ENCODE measurements at regions not wholly inside any gene's neighbourhood (a gene's known extent, or its start where the extent isn't known, plus 50 kb on each side); places are given as distances from the start of the nearest gene placed in this dataset.
A peak's percentile ranks its signal among the peaks of the same experiment; 100 is the strongest.
"Not testable (repeated sequence)": the region's sequence is repeated elsewhere in the genome, so short reads cannot be mapped to it uniquely, and the experiment has no call there.

- DNase-seq, result no peak
Observed at GRCh38 chr7:66542528-66543269, 86.0 kb upstream of the KCTD7 start.

DNA sequence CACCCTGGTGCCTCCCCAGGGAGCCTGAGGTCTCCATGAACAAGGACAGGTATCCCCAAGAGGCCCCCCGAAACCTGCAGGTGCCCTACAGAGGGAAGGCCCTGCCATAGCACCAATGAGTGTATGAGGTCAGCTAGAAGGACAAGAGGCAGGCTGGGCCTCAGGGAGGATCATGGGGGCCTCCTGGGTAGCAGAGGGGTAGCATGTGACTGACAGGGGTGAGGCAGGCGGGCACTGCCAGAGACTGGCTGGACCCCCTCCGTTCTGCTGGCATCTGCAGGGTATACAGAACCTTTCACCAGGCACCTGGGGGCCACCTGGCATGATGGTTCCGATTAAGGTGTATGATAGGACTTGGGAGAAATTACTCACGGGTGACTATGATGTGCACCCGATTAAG lies 79.2 kb upstream of the KCTD7 start:
- no peak for DNase-seq

GRCh38 chr7:66553001-66553400 lies 75.7 kb upstream of the KCTD7 start:
- DNase-seq, result no peak

DNA sequence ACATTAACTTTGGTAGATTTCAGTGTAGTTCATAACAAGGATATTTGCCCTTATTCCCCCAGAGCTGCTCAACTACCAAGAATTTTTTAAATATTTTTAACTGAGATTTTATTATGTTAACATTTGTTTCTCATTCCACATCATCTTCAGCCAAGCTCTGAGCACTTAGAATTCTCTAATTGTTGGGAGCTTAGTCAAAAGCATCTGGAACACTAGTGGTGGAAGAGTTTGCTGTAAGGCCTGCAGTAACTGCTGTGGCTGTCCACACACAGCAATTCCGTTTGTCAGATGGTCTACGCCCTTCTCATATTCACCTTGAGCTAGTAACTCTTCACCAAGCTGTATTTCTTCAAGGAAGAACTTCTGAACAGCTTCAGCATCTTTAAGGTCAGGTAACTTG lies 75.0 kb upstream of the KCTD7 start:
- DNase-seq, result not testable (repeated sequence)

DNA sequence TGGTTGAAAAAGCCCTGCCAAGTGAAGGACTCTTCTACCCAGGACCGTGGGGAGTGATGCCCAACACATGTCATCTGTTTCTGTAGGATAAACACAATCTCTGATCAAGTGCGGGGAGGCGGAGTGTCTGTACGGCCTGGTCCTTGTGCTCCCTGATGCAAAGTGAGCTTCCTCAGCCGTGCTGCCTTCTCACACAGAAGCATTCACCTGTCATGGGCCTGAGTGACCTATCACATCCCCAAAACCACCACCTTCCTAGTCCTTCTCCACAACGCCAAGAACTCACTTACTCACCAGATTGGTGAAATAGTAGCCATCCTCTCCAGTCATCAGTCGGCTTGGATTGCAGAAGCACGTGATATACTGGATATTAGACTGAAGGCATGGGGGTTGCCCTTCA lies 74.4 kb upstream of the KCTD7 start:
- DNase-seq, result not testable (repeated sequence)

DNA sequence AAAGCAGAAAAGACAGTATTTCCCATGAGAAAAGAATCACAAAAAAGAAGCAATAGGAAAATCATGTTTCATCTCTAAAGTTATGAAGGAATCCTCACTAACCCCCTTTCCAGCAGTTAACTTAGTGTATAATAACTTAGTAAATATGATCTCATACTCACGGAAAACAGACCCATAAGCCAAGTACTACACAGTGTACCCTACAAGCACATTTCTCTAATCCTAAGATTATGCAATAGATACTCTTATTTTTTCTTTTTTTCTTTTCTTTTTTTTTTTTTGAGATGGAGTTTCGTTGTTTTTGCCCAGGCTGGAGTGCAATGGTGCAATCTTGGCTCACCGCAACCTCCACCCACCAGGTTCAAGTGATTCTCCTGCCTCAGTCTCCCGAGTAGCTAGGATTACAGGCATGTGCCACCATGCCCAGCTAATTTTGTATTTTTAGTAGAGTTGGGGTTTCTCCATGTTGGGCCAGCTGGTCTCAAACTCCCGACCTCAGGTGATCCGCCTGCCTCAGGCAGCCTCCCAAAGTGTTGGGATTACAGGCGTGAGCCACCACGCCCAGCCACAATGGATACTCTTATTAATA lies 73.7 kb upstream of the KCTD7 start:
- not testable (repeated sequence) for DNase-seq

DNA sequence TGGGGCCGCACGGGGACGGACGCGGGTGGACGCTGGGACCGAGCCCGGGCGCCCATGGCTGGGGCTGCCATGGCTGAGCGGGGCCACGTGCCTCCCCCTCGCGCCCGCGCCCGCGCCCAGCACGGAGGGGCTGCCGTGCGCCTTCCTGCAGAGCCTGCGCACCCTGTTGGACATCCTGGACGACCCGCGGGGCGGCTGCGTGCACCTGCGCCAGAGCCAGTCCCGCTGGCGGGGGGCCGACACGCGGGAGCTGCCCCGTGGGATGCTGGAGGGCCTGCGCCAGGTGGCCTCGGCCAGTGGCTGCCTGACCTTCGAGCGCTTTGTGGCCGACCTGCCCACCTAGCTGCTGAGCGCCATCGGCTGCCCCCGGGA lies 72.5 kb upstream of the KCTD7 start:
- DNase-seq, result no peak

DNA sequence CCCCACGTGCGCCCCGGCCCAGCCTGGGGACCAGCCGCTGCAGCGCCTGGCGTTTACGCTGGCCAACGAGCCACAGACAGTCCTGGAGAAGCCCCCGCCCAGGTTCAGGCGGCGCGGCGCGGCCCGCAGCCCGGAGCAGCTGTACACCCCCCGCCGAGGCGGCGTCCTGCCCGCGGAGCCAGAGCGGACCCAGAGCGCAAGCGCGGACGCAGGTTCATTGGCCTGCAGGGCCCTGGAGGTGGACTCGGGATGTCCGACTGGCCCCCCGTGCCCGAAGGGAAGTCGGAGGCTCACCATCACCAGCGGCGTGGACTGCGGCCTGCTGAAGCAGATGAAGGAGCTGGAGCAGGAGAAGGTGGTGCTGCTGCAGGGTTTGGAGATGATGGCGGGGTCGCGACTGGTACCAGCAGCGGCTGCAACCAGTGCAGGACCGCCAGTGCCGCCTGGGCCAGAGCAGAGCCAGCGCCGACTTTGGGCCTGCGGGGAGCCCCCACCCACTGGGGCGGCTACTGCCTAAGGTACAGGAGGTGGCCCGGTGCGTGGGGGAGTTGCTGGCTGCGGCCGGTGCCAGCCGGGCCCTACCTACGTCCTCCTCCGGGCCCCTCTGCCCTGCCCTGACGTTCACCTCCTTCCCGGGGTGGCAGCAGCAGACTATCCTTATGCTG lies 72.0 kb upstream of the KCTD7 start:
- no peak for DNase-seq

DNA sequence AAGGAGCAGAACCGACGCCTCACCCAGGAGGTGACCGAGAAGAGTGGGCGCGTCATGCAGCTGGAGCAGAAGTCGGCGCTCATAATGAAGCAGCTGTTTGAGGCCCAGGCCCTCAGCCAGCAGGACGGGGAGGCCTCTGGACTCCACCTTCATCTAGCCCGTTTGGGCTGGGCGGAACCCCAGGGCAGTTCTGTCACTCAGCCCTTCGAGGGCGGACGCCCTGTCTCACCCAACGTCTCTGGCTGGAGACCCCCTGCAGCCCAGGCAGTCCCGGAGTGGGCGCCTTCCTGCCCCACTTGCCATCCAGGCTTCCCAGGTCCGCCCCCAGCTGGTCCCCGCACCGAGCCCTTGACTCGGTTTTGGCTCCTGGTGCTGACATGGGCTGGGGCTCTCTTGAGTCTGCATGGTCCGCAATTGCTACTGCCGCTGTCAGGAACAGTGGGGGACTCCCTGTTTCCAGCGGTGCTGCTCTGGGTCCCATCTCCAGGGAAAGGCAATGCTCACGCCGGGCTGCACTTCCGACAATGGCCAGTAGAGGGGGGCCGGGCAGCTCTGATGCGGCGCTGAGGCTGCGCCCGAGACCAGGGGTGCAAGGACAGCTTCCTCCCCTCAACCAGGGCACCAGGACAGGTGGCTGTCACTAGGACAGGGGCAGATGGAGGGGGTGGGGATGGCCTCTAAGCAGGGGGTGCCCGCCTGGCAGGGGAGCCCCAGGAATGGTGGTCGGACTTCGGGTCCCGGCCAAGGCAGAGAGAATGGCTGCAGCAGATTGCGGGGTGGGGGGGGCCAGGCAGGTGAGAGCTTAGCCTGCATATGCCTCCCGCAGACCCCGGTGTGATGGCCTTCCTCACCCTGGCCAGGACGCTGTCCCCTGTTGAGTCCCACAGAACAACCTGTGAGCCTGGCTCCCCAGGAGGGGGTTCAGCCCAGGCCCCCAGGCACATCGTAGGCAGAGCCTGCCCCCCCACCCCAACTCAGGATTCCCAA lies 71.2 kb upstream of the KCTD7 start:
- peak; percentile 66 for DNase-seq

GRCh38 chr7:66558201-66558641 lies 70.5 kb upstream of the KCTD7 start:
- no peak for DNase-seq

- no peak for DNase-seq
Observed at GRCh38 chr7:66558660-66559465, 69.8 kb upstream of the KCTD7 start.

- DNase-seq, result no peak
Observed at GRCh38 chr7:66564045-66564444, 64.6 kb upstream of the KCTD7 start.

- not testable (repeated sequence) for DNase-seq
Observed at GRCh38 chr7:66570179-66570578, 58.5 kb upstream of the KCTD7 start.

GRCh38 chr7:66571568-66571967 lies 57.1 kb upstream of the KCTD7 start:
- DNase-seq, result no peak

DNA sequence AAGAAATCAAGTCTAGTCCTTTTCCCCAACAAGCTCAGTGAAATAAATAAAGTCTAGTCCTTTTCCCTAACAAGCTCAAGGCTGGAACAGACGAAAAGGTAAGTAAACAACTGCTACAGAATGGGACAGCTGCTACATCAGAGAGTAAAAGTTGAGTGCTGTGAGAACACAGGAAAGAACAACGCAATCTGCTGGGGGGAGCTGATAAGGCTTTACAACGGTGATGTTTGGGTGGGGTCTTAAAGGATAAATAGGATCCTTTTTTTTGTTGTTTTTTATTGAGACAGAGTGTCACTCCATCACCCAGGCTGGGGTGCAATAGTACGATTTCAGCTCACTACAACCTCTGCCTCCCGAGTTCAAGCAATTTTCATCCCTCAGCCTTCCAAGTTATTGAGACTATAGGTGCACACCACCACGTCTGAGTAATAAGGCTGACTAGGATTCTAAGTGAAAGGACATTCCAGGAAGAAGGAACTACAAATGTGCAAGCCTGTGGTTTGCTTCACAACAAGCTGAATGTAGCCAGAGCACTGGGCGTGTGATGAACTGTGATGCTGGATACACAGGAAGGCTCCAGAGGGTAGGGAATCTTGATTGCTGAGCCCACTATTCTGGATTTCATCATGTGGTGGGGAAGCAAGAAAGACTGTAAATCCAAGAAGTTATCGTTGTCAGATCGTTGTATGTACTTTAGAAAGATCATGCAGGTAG lies 54.7 kb upstream of the KCTD7 start:
- not testable (repeated sequence) for DNase-seq

GRCh38 chr7:66574768-66575167 lies 53.9 kb upstream of the KCTD7 start:
- not testable (repeated sequence) for DNase-seq

DNA sequence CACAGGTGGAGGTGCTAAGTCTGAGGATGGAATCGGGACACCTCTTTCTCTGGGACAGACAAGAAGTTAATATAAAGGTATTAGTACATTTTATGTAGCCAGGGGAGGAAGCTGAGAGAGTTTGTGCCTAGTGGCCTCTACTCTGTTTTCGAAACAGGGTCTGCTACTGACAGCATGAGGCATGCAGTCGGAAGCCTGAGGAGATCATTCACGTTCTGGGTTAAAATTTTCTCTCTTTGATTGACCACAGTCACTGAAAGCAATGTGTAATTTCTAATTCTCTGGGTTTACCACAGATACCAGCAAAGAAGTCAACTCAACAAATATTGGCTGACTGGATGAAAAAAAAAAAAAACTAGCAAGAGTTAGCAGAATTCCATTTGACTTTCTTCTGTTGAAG lies 53.3 kb upstream of the KCTD7 start:
- peak; percentile 32 for DNase-seq

DNA sequence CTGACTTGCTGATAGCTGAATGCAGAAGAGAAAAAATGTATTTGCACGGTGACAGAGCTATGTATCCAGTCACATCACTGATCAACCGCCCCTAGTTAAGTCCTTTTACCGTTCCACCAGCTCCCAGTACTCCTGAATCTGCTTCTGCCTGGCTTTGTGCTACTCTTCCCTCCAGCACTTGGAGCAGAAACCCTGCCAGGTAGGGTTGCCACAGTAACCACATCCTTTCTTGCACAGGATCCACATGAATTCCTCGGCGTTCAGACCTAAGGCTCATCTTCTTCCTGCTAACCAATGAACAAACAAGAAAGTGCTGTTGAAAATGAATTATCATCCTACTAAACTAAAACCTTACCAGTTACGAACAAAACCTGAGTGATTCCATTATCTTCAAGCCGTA lies 52.0 kb upstream of the KCTD7 start:
- DNase-seq, result no peak

Data from activated CD4-positive, alpha-beta T cell treated with anti-CD3 and anti-CD28 coated beads, Interleukin-2, amount 50 U/mL, for 16 hours (primary cell).